IPS-18a (cell line): ENCODE measurements at regions not wholly inside any gene's neighbourhood (a gene's known extent, or its start where the extent isn't known, plus 50 kb on each side); places are given as distances from the start of the nearest gene placed in this dataset.
"Not testable (repeated sequence)": the region's sequence is repeated elsewhere in the genome, so short reads cannot be mapped to it uniquely, and the experiment has no call there.

Source experiments
- H3K27ac ChIP-seq: one replicate; pipeline ENCODE4 v1.5.1; 2013; ENCODE audit warnings: low read length
- H3K27me3 ChIP-seq: one replicate; pipeline ENCODE4 v1.6.1; 2013; ENCODE audit warnings: mild to moderate bottlenecking, low read length; ENCODE audit not compliant: control insufficient read depth, insufficient read depth
- H3K36me3 ChIP-seq: one replicate; pipeline ENCODE4 v1.6.1; 2013; ENCODE audit warnings: low read depth, low read length; ENCODE audit not compliant: control insufficient read depth
- H3K4me1 ChIP-seq: one replicate; pipeline ENCODE4 v1.6.1; 2013; ENCODE audit warnings: low read depth, low read length; ENCODE audit not compliant: control insufficient read depth
- H3K4me3 ChIP-seq: one replicate; pipeline ENCODE4 v1.5.1; 2013; ENCODE audit warnings: low read length
- H3K9ac ChIP-seq: one replicate; pipeline ENCODE4 v1.6.1; 2013; ENCODE audit warnings: mild to moderate bottlenecking, low read length, moderate library complexity
- H3K9me3 ChIP-seq: one replicate; pipeline ENCODE4 v1.6.1; 2013; ENCODE audit warnings: low read depth, low read length; ENCODE audit not compliant: control insufficient read depth

DNA sequence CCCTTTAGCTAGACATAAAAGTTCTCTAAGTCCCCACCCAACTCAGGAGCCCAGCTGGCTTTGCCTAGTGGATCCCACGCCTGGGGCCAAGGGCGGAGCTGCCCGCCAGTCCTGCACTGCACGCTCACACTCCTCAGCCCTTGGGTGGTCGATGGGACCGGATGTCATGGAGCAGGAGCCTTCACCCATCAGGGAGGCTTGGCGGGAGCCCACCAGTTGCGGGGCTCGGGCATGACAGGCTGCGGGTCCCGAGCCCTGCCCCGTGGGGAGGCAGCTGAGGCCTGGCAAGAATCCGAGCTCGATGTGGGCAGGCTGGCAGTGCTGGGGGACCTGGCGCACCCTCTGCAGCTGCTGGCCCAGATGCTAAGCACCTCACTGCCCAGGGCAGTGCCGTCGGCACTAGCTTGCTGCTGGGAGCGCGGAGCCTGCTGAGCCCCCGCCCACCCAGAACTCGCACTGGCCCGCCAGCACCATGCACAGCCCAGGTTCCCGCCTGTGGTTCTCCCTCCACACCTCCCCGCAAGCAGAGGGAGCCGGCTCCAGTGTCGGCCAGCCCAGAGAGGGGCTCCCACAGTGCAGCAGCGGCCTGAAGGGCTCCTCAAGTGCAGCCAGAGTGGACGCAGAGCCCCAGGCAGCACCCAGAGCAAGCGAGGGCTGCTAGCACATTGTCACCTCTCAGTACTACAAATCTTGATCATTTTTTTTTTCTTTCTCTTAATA lies 391.4 kb upstream of the NDN start:
- Histone ChIP-seq H3K4me1 (no peaks in the 10 kb centered on the region), H3K9me3 (peaks cover 25% of the 10 kb centered on the region), H3K36me3 (no peaks in the 10 kb centered on the region), H3K4me3 (no peak overlapping the region), H3K27me3 (no peaks in the 10 kb centered on the region), H3K9ac (no peak overlapping the region), H3K27ac (no peak overlapping the region)

DNA sequence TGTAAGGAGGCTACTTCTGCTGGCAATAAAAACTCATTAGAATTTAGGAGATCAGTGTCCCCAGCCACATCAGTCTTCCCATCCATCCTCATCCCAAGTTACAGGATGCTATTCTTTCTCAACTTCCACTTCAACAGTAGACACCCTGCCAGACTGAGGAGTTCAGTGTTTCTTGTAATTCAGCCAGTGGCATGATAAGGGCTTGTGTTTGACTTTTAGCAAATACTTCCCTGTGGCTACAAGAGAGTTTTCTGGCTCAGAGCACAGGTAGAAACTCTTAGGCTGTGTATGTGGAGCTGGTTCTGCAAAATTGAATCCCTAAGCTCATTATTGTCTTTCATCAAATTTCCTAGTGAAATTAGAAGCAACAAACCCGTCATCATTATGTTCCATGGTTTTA lies 401.8 kb upstream of the NDN start:
- not testable (repeated sequence) for H3K27ac ChIP-seq, H3K27me3 ChIP-seq, H3K36me3 ChIP-seq, H3K4me3 ChIP-seq, H3K4me1 ChIP-seq, H3K9ac ChIP-seq
- H3K9me3 ChIP-seq = peaks cover 10% of the 10 kb centered on the region

DNA sequence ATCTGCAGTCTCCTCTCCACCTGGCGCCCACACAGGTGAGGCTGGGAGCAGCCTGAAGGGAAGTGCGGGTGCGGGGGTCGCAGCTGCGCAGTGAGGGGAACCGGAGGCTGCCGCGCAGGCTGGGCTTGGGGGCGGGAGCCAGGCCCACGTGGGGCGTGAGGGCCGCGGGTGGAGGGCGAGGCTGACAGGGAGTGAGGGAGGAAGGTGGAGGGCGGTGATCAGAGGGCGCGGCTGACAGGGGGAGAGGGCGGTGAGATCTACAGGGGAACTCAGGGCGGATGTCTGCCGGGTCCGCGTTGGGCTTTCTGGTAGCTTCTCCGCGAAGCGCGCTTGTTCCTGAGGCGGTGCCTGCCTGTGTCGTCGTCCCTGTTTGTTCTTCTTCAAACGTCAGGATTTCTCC lies 414.4 kb upstream of the NDN start:
- not testable (repeated sequence) for H3K9me3 ChIP-seq, H3K4me1 ChIP-seq, H3K27me3 ChIP-seq, H3K9ac ChIP-seq, H3K36me3 ChIP-seq, H3K27ac ChIP-seq
- H3K4me3 ChIP-seq = peak overlapping the region; percentile 30

DNA sequence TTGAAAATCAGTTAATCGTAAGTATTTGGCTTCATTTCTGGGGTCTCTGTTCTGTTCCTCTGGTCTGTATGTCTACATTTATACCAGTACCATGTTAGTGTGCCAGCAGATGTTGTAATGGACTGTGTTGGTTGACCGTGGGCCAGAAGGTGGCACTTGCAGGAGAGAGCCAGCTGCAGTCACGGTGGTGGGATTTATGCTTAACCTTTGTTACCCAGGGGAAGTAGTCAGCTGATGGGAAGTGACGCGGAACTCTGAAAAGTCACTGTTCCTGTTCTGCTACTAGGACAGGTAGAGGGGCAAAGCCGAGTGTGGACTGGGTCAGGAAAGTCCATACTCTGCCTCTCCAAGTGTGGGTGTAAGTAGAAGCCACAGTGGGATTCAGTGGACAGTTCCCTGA lies 420.4 kb upstream of the NDN start:
- not testable (repeated sequence) for H3K36me3 ChIP-seq, H3K9ac ChIP-seq, H3K27ac ChIP-seq, H3K27me3 ChIP-seq, H3K4me1 ChIP-seq, H3K4me3 ChIP-seq, H3K9me3 ChIP-seq

DNA sequence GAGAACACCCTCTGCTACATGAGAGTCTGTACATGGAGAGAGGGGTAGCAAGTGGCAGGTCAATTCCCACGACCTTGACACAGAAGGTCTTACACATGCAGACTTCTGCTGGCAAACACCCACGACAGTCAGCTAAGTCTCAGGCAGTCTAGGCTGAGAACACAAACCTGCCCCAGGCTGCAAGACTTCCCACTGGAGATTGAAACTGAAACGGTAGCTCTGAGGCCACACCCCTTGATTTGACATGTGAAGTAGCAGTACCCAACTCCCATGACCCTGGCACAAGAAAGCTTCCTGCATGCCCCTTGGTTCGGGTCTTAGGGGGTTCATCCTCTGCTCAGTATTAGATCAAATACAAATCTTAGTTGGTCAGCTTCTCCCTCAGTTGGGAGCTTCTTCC lies 420.8 kb upstream of the NDN start:
- not testable (repeated sequence) for H3K9ac ChIP-seq, H3K27me3 ChIP-seq, H3K4me3 ChIP-seq, H3K4me1 ChIP-seq, H3K9me3 ChIP-seq, H3K27ac ChIP-seq, H3K36me3 ChIP-seq

DNA sequence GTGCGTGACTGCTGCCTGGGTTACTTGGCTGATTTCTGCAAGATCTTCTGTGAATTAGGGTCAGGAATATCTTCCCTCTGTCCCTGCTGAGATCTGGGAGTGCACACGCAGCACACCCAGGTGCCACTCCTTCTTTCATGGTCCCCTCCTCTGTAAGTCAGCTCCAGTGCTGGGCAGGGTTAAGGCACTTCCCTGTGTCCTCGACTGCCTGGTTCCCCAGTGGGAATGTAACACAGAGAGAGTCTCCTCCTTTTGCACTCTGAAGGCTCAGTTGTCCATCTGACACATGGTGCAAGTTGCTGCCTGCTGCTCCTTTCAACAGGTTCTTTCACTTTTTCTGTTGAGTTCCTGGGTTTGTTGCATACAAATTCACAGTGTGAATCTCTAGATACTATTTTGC lies 421.2 kb upstream of the NDN start:
- H3K27ac ChIP-seq, H3K4me3 ChIP-seq, H3K9me3 ChIP-seq, H3K9ac ChIP-seq, H3K36me3 ChIP-seq, H3K27me3 ChIP-seq, H3K4me1 ChIP-seq: not testable (repeated sequence)

DNA sequence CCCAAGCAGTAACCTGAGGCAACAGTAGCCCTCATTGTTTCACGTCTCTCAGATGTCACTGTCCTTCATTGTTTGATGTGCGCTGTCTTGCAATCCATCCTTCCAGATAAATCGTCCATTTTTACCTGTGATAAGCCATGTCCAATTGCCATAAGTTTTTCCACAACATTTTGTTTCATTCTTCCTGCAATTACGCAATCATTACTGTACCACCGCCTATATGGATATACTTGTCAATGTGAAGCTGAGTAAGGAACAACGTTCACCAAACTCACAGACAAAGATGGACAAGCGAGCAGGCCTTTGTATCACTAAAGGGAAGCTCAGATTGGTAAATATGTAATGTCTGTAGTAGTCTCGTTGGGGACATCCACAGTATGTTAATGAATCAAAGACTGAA lies 452.5 kb upstream of the NDN start:
- H3K27ac ChIP-seq, H3K27me3 ChIP-seq, H3K9me3 ChIP-seq, H3K4me1 ChIP-seq, H3K9ac ChIP-seq, H3K36me3 ChIP-seq, H3K4me3 ChIP-seq: not testable (repeated sequence)

DNA sequence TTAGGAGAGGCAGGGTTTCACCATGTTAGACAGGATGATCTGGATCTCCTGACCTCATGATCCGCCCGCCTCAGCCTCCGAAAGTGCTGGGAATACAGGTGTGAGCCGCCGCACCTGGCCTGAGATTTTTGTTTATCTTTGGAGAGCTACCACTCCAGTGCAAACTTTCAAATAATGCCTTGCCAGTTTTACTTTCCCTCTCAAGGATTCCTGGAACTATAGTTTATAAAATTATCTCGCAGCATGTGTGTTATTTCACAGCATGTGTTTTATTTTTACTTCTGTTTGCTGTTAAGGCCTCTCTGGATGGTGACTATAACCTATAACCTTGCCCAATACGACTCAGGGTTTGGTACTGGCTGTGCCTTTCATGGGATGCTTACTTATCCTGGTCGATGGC lies 458.0 kb upstream of the NDN start:
- H3K4me3 ChIP-seq, H3K36me3 ChIP-seq, H3K9me3 ChIP-seq, H3K27me3 ChIP-seq, H3K27ac ChIP-seq, H3K9ac ChIP-seq, H3K4me1 ChIP-seq: not testable (repeated sequence)

DNA sequence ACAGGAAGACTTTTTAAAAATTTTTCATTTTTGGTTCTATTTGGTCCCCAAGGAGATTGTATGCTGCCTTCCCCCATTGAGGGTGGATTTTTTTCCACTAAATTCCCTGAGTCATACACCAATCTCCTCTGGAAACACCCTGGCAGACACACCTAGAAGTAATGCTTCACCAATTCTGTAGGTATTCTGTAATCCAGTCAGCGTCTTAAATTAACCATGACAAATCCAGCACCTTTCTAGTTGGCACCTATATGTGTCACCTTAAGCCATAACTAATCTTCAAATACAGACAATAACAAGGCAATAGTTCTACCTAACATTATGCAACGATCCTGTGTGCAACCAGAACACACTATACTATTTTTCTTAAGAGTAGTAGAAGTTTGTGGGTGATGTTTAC lies 459.1 kb upstream of the NDN start:
- peaks cover 8% of the 10 kb centered on the region for H3K9me3 ChIP-seq
- H3K9ac ChIP-seq = no peak overlapping the region
- H3K4me3 ChIP-seq = no peak overlapping the region
- no peaks in the 10 kb centered on the region for H3K36me3 ChIP-seq
- H3K27ac ChIP-seq = no peak overlapping the region
- no peaks in the 10 kb centered on the region for H3K4me1 ChIP-seq
- H3K27me3 ChIP-seq = no peaks in the 10 kb centered on the region

DNA sequence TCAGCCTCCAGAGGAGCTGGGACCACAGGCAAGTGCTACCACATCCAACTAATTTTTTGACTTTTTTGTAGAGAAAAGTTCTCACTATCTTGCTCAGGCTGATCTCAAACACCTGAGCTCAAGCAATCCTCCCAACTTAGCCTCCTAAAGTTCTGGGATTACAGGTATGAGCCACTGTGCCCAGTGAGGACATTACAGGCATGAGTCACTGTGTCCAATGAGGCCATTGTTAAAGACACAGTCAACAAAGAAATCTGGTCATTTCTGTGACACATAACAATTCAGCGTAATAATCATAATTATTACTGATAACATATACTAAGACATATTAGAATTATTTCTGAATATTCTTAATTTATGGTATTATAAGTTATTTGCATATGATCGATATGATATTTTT lies 463.4 kb upstream of the NDN start:
- H3K4me3 ChIP-seq = no peak overlapping the region
- peaks cover 10% of the 10 kb centered on the region for H3K9me3 ChIP-seq
- H3K27me3 ChIP-seq = no peaks in the 10 kb centered on the region
- H3K4me1 ChIP-seq = no peaks in the 10 kb centered on the region
- no peak overlapping the region for H3K9ac ChIP-seq
- no peaks in the 10 kb centered on the region for H3K36me3 ChIP-seq
- H3K27ac ChIP-seq = no peak overlapping the region

DNA sequence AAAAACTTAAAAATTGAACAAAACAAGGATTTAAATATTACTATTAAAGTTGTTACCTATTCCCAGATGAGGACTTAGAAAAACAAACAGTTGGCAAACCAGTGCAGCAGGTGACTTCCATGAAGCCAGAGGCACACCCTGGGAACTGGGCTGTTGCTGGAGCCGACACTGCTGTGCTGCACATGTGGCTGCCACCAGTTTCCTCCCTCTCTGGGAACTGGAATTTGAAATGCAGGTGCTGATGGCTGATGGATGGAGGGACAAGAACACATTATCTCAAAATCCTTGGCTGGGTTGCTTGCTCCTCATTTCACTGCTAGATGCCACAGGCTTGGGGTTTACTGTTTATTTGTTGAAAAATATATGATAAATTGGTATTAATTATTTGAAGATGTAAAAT lies 471.2 kb upstream of the NDN start:
- H3K36me3 ChIP-seq, H3K9ac ChIP-seq, H3K9me3 ChIP-seq, H3K4me1 ChIP-seq, H3K27ac ChIP-seq, H3K27me3 ChIP-seq, H3K4me3 ChIP-seq: not testable (repeated sequence)

DNA sequence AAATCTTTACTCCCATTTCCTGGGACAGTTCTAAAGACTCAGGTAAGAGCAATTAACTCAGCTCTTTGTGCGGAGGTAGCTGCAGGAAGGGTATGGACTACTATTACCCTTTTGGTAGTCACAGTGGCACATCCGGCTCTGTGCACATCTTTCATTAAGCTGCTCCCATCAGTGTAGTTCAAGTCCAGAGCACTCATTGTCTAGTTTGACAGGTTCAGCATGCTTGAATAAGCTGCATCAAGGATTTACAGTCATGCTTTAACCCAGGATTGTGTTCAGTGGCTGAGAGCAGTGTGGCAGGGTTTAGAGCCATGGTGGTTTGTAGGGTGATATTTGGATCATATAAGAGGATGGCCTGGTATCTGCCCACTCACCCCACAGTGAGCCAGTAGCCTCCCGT lies 478.4 kb upstream of the NDN start:
- H3K9me3 ChIP-seq, H3K9ac ChIP-seq, H3K27ac ChIP-seq, H3K4me1 ChIP-seq, H3K4me3 ChIP-seq, H3K27me3 ChIP-seq, H3K36me3 ChIP-seq: not testable (repeated sequence)
